Osteocyte (in vitro differentiated cells): ENCODE measurements at regions not wholly inside any gene's neighbourhood (a gene's known extent, or its start where the extent isn't known, plus 50 kb on each side); places are given as distances from the start of the nearest gene placed in this dataset.
"Not testable (repeated sequence)": the region's sequence is repeated elsewhere in the genome, so short reads cannot be mapped to it uniquely, and the experiment has no call there.

Experiments
- DNase-seq: peaks from one replicate; pipeline ENCODE4 v3.0.0; 2021; ENCODE audit warnings: mixed read lengths; ENCODE audit not compliant: unreplicated experiment; ENCODE audit errors: extremely low spot score
- H3K27ac Mint-ChIP-seq: one replicate; pipeline ENCODE4 v1.8.0; 2021; ENCODE audit warnings: mild to moderate bottlenecking, mixed read lengths; ENCODE audit not compliant: unreplicated experiment
- H3K27me3 Mint-ChIP-seq: one replicate; pipeline ENCODE4 v1.8.0; 2021; ENCODE audit warnings: mixed read lengths; ENCODE audit not compliant: unreplicated experiment
- H3K36me3 Mint-ChIP-seq: one replicate; pipeline ENCODE4 v1.8.0; 2021; ENCODE audit warnings: mixed read lengths; ENCODE audit not compliant: unreplicated experiment
- H3K4me1 Mint-ChIP-seq: one replicate; pipeline ENCODE4 v1.8.0; 2021; ENCODE audit warnings: mixed read lengths; ENCODE audit not compliant: unreplicated experiment
- H3K4me3 Mint-ChIP-seq: one replicate; pipeline ENCODE4 v1.8.0; 2021; ENCODE audit warnings: mild to moderate bottlenecking, moderate library complexity, mixed read lengths; ENCODE audit not compliant: unreplicated experiment
- H3K9me3 Mint-ChIP-seq: one replicate; pipeline ENCODE4 v1.8.0; 2021; ENCODE audit warnings: mixed read lengths; ENCODE audit not compliant: unreplicated experiment
- CTCF ChIP-seq: fragments of 200-600 bp; sonication (generic); IDR thresholded peaks from 2 replicates; pipeline ENCODE4 v1.5.0; 2021; ENCODE audit warnings: antibody characterized with exemption, mild to moderate bottlenecking, moderate library complexity

GRCh38 chr4:78660559-78660958 lies 109.0 kb downstream of the ANXA3 start:
- no peak for DNase-seq
- no peaks in the 10 kb centered on the region for H3K9me3 Mint-ChIP-seq
- no peak overlapping the region for H3K4me3 Mint-ChIP-seq
- TF ChIP-seq CTCF = no peak
- no peak overlapping the region for H3K27ac Mint-ChIP-seq
- H3K4me1 Mint-ChIP-seq = peaks cover 37% of the 10 kb centered on the region
- H3K36me3 Mint-ChIP-seq = no peaks in the 10 kb centered on the region
- no peaks in the 10 kb centered on the region for H3K27me3 Mint-ChIP-seq

GRCh38 chr4:78661086-78661690 lies 109.6 kb downstream of the ANXA3 start:
- DNase-seq = no peak
- Mint-ChIP-seq H3K27ac (peak overlapping the region; percentile 78), H3K9me3 (no peaks in the 10 kb centered on the region), H3K27me3 (no peaks in the 10 kb centered on the region), H3K4me3 (no peak overlapping the region), H3K4me1 (peaks cover 34% of the 10 kb centered on the region), H3K36me3 (no peaks in the 10 kb centered on the region)
- no peak for TF ChIP-seq CTCF

DNA sequence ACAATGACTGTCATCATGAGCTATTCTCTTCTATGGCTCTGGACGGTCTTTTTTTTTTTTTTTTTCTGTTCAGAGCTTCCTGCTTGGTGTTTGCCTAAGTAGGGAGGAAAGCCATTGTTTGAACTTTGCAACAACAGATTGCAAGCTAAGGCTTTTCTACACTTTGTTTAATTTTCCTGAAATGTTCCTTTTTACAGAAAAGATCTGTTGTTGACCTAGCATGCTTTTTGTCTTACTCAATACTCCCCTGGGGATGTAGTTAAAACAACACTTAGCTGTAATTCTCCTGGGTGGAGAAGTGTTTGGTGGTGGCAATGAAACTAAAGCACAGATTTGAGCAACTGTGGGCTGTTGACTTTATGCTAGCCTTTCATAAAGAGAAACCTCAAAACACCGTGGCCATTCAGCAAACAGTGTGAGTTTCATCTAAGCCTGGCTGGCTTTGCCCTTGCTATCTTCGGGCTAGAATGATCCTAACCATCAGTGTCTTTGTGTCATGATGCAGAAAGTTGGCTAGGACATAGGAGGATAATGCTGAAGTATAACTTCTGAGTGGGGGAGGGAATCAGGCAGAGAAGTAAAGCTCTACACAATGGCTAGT lies 110.5 kb downstream of the ANXA3 start:
- H3K27me3 Mint-ChIP-seq = no peaks in the 10 kb centered on the region
- peak overlapping the region; percentile 78 for H3K27ac Mint-ChIP-seq
- no peaks in the 10 kb centered on the region for H3K36me3 Mint-ChIP-seq
- DNase-seq = no peak
- no peak for TF ChIP-seq CTCF
- no peaks in the 10 kb centered on the region for H3K9me3 Mint-ChIP-seq
- peak overlapping the region; percentile 14 for H3K4me3 Mint-ChIP-seq
- H3K4me1 Mint-ChIP-seq = peaks cover 33% of the 10 kb centered on the region

DNA sequence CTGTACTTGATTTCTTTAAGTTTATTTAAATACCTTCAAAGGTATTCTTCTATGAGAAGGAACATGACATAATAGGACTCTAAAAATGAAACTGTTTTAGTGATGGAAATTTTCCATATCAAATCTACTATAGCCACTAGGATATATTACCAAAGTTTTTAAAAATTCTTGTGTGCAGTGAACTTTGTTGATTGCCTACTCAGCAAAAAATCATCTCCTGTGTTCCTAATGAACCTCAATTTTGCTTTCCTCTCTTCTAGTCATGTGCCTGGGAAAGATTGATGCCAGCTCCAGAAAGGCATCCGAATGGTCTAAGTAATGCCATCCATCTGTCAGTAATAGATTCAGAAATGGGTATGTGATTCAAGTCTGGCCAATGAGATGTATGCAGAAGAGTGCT lies 111.1 kb downstream of the ANXA3 start:
- peak overlapping the region; percentile 78 for H3K27ac Mint-ChIP-seq
- H3K4me1 Mint-ChIP-seq = peaks cover 32% of the 10 kb centered on the region
- no peak for DNase-seq
- no peaks in the 10 kb centered on the region for H3K36me3 Mint-ChIP-seq
- H3K9me3 Mint-ChIP-seq = no peaks in the 10 kb centered on the region
- H3K27me3 Mint-ChIP-seq = no peaks in the 10 kb centered on the region
- H3K4me3 Mint-ChIP-seq = no peak overlapping the region
- TF ChIP-seq CTCF = no peak

DNA sequence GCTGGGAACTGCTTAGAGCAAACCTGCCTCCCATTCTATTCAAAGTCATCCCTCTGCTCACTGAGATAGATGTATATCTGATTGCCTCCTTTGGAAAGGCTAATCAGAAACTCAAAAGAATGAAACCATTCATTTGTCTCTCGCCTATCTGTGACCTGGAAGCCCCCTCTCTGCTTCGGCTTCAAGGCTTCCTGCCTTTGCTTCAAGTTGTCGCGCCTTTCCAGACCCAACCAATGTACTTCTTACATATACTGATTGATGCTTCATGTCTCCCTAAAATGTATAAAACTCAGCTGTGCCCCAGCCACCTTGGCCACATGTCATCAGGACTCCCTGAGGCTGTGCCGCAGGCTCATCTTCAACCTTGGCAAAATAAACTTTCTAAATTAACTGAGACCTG lies 111.9 kb upstream of the BMP2K start:
- not testable (repeated sequence) for H3K36me3 Mint-ChIP-seq, H3K27ac Mint-ChIP-seq, DNase-seq, H3K4me3 Mint-ChIP-seq, H3K27me3 Mint-ChIP-seq, H3K9me3 Mint-ChIP-seq
- peaks cover 31% of the 10 kb centered on the region for H3K4me1 Mint-ChIP-seq
